Immature natural killer cell (primary cell): ENCODE measurements at regions not wholly inside any gene's neighbourhood (a gene's known extent, or its start where the extent isn't known, plus 50 kb on each side); places are given as distances from the start of the nearest gene placed in this dataset.
"Not testable (repeated sequence)": the region's sequence is repeated elsewhere in the genome, so short reads cannot be mapped to it uniquely, and the experiment has no call there.

Experiments used
- DNase-seq, 3 donors: peaks; one replicate each; pipeline ENCODE4 v3.0.0; 2022; ENCODE audit warnings: mixed read lengths in 1 of 3
- H3K27ac Mint-ChIP-seq, 6 donors: one replicate each; pipeline ENCODE4 v1.8.0; 2020; ENCODE audit warnings: mixed read lengths in 6 of 6, mild to moderate bottlenecking in 5 of 6, inconsistent platforms in 4 of 6, moderate library complexity in 3 of 6
- H3K27me3 Mint-ChIP-seq, 3 donors: one replicate each; pipeline ENCODE4 v1.8.0; 2020 to 2021; ENCODE audit warnings: low read depth in 3 of 3, mild to moderate bottlenecking in 3 of 3, mixed read lengths in 3 of 3, moderate library complexity in 3 of 3, inconsistent platforms in 1 of 3
- H3K36me3 Mint-ChIP-seq, 3 donors: one replicate each; pipeline ENCODE4 v1.8.0; 2020; ENCODE audit warnings: mixed read lengths in 3 of 3, inconsistent platforms in 2 of 3, mild to moderate bottlenecking in 2 of 3
- H3K4me1 Mint-ChIP-seq, 2 donors: one replicate each; pipeline ENCODE4 v1.8.0; 2020; ENCODE audit warnings: inconsistent platforms in 2 of 2, mild to moderate bottlenecking in 2 of 2, mixed read lengths in 2 of 2, moderate library complexity in 1 of 2
- H3K4me3 Mint-ChIP-seq, 5 donors: one replicate each; pipeline ENCODE4 v1.8.0; 2020; ENCODE audit warnings: mild to moderate bottlenecking in 5 of 5, mixed read lengths in 5 of 5, inconsistent platforms in 3 of 5, moderate library complexity in 3 of 5
- H3K9me3 Mint-ChIP-seq, 6 donors: one replicate each; pipeline ENCODE4 v1.8.0; 2020; ENCODE audit warnings: mild to moderate bottlenecking in 6 of 6, mixed read lengths in 6 of 6, inconsistent platforms in 4 of 6, moderate library complexity in 3 of 6

DNA sequence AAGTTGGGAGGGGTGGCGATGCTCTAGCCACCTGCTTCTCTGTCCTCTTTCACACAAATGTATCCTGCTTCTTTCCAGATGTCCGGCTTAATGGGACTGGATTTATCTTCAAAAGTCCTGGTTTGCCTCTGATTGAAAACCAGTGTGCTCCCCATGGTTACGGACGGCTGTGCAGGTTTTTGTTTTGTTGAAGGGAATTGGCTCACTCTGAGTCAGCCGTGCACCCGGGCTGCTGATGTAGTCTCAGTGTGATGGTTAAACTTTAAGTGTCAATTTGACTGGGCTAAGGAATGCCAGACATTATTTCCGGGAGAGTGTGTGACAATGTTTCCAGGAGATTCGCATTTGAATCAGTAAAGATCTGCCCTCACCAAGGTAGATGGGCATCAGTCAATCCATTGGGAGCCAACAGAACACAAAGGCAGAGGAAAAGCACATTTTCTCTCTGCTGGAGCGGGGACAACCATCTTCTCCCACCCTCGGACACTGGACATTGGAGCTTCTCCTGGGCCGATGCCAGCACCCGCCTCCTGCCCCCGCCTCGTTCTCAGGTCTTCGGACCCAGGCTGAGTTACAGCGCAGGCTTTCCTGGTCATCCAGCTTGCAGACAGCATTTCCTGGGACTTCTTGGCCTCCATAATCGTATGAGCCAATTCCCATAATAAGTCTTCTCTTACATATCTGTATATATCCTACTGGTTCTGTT is 126.9 kb upstream of the TNRC6C start:
- Mint-ChIP-seq H3K27ac (no peak overlapping the region), H3K4me1 (peaks cover 25 to 41% of the 10 kb centered on the region in 2 donors), H3K36me3 (peaks cover 0 to 3% (median 2%) of the 10 kb centered on the region in 3 donors), H3K27me3 (peaks cover 3 to 15% (median 8%) of the 10 kb centered on the region in 3 donors), H3K4me3 (no peak overlapping the region), H3K9me3 (peaks cover 0 to 3% (median 0%) of the 10 kb centered on the region in 6 donors)
- DNase-seq = no peak

DNA sequence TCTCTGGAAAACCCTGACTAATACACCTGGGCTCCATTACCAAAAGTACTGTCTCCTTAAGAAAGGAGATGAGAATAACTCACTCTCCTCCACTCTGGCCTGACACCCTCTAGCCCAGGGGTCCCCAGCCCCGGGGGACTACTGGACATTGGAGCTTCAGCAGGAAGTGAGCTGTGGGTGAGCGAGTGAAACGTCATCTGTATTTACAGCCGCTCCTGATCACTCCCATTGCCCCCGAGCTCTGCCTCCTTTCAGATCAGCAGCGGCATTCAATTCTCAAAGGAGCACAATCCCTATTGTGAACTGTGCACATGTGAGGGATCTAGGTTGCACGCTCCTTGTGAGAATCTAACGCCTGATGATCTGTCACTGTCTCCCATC is 126.3 kb upstream of the TNRC6C start:
- no peak overlapping the region for H3K4me3 Mint-ChIP-seq
- peaks cover 0 to 8% (median 4%) of the 10 kb centered on the region in 6 donors for H3K9me3 Mint-ChIP-seq
- no peak overlapping the region for H3K27ac Mint-ChIP-seq
- no peak for DNase-seq
- peaks cover 29 to 46% of the 10 kb centered on the region in 2 donors for H3K4me1 Mint-ChIP-seq
- H3K36me3 Mint-ChIP-seq = peaks cover 0 to 3% (median 3%) of the 10 kb centered on the region in 3 donors
- peaks cover 7 to 18% (median 11%) of the 10 kb centered on the region in 3 donors for H3K27me3 Mint-ChIP-seq

DNA sequence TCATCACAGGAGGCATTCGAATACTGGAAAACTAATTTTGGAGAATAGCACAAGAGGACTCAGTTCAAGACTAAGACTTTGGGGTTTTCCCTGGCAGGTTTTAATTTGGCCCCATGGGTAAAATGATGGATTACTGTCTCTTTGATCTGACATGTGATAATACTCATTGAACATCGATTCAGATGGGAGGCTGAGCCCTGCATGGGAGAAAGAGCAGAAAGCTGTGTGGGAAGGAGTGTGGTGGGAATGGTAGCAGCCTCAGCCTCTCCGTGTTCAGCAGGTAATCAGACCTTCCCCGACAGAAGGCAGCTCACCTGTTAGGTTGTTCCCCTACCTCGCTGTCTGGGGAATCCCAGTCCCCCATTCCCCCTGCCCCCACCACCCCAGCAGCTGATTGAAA is 124.7 kb upstream of the TNRC6C start:
- no peak overlapping the region for H3K4me3 Mint-ChIP-seq

GRCh38 chr17:77834170-77835115 is 124.1 kb upstream of the TNRC6C start:
- Mint-ChIP-seq H3K27me3 (peaks cover 7 to 20% (median 17%) of the 10 kb centered on the region in 3 donors), H3K4me3 (peak overlapping the region; percentile 24 to 77 (median 54)), H3K36me3 (peaks cover 0 to 3% (median 3%) of the 10 kb centered on the region in 3 donors), H3K27ac (peak overlapping the region; percentile 12 to 90 (median 82)), H3K4me1 (peaks cover 45 to 65% of the 10 kb centered on the region in 2 donors), H3K9me3 (peaks cover 0 to 12% (median 6%) of the 10 kb centered on the region in 6 donors)
- DNase-seq = peak; percentile 66 to 72 (median 68)

More for the DNA sequence above, 124.7 kb upstream of the TNRC6C start:
- Mint-ChIP-seq H3K9me3 (peaks cover 0 to 12% (median 6%) of the 10 kb centered on the region in 6 donors), H3K27me3 (peaks cover 7 to 16% (median 13%) of the 10 kb centered on the region in 3 donors), H3K36me3 (peaks cover 0 to 3% (median 3%) of the 10 kb centered on the region in 3 donors), H3K27ac (peak overlapping the region in 1 of 6 donors; percentile 31), H3K4me1 (peaks cover 39 to 59% of the 10 kb centered on the region in 2 donors)
- DNase-seq = no peak

DNA sequence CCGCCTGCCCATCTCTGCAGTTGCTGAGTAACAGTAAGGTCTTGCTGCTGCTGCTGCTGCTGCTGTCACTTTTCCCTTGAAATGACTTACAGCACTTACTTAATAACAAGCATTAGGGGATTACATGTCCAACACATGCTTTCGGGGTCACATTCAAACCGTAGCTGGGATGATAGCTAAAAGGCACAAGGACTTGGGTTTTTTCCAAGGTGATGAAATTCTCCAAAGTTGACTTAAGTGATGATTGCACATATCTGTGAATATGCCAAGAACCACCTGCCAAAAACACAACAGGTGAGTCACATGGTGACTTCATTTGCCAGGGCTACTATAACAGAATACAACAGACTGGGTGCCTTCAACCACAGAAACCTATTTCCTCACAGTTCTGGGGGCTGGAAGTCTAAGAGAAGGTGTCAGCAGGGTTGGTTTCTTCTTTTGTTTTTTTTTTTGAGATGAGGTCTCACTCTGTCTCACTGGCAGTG is 121.9 kb upstream of the TNRC6C start:
- peak overlapping the region; percentile 46 to 83 (median 63) for H3K4me3 Mint-ChIP-seq
- peaks cover 7 to 19% (median 15%) of the 10 kb centered on the region in 3 donors for H3K27me3 Mint-ChIP-seq
- peak; percentile 82 to 85 (median 84) for DNase-seq

GRCh38 chr17:77837072-77837471 is 121.4 kb upstream of the TNRC6C start:
- Mint-ChIP-seq H3K4me1 (peaks cover 57 to 82% of the 10 kb centered on the region in 2 donors), H3K4me3 (peak overlapping the region in 4 of 5 donors; percentile 46 to 83 (median 64)), H3K27ac (peak overlapping the region; percentile 86 to 98 (median 92)), H3K9me3 (peaks cover 0 to 12% (median 6%) of the 10 kb centered on the region in 6 donors), H3K27me3 (peaks cover 7 to 19% (median 13%) of the 10 kb centered on the region in 3 donors)
- DNase-seq, H3K36me3 Mint-ChIP-seq: not testable (repeated sequence)

More for the DNA sequence above, 121.9 kb upstream of the TNRC6C start:
- peaks cover 53 to 82% of the 10 kb centered on the region in 2 donors for H3K4me1 Mint-ChIP-seq
- H3K9me3 Mint-ChIP-seq = peaks cover 0 to 12% (median 6%) of the 10 kb centered on the region in 6 donors
- peaks cover 0 to 3% (median 3%) of the 10 kb centered on the region in 3 donors for H3K36me3 Mint-ChIP-seq
- peak overlapping the region; percentile 86 to 98 (median 92) for H3K27ac Mint-ChIP-seq

- H3K9me3 Mint-ChIP-seq = peaks cover 0 to 12% (median 6%) of the 10 kb centered on the region in 6 donors
- no peak overlapping the region for H3K4me3 Mint-ChIP-seq
- peaks cover 3% of the 10 kb centered on the region in 3 donors for H3K36me3 Mint-ChIP-seq
- H3K4me1 Mint-ChIP-seq = peaks cover 65 to 87% of the 10 kb centered on the region in 2 donors
- H3K27me3 Mint-ChIP-seq = peaks cover 7 to 21% (median 11%) of the 10 kb centered on the region in 3 donors
- DNase-seq = no peak
- H3K27ac Mint-ChIP-seq = peak overlapping the region in 3 of 6 donors; percentile 24 to 86 (median 34)
Measured at GRCh38 chr17:77837917-77838316, 120.6 kb upstream of the TNRC6C start.

DNA sequence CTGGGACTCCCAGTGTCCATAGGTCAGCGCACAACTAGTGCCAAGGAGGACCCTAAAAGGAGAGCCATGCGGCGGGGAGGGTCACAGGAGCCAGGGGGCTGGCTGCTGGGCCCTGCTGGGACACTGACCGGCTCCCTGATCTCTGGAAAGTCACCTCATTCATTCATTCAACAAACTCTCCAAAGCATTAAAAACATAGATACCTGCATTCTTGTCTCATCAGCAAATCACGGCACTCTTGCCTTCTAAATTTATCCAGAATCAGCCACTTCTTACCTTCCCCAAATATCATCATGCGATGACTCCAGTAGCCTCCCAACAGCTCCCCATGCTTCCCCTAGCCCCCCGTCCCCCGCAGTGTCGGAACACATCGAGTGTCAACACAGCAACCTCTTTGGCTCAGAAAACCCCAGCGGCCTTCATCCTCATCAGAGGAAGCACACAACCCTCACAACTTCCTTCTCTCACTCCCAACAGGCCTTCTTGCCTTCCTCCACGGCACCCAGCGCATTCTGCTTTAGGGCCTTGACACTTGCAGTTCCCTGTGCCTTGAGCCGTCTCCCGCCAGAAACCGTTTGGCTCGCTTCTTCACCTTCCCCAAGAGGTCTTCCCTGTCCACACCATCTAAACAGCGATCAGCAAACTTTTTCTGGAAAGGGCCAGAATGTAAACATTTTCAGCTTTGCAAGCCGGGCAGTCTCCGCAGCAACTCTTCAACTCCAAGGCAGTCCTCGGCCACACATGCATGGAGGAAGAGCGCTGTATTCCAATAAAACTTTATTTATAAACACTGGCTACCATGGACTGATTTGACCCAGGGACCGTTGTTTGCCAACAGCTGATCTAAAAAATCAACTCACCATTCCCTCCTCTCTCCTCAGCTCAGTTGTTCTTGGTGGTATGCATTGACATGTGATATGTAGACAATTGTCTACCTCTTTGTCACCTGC is 119.5 kb upstream of the TNRC6C start:
- DNase-seq = no peak
- Mint-ChIP-seq H3K4me3 (peak overlapping the region in 1 of 5 donors; percentile 44), H3K27me3 (peaks cover 14 to 25% (median 17%) of the 10 kb centered on the region in 3 donors), H3K27ac (peak overlapping the region in 5 of 6 donors; percentile 46 to 78 (median 61)), H3K4me1 (peaks cover 70 to 89% of the 10 kb centered on the region in 2 donors), H3K36me3 (peaks cover 3% of the 10 kb centered on the region in 3 donors), H3K9me3 (peaks cover 0 to 12% (median 6%) of the 10 kb centered on the region in 6 donors)

- peak overlapping the region in 2 of 6 donors; percentile 24 to 95 for H3K27ac Mint-ChIP-seq
- peaks cover 3% of the 10 kb centered on the region in 3 donors for H3K36me3 Mint-ChIP-seq
- H3K27me3 Mint-ChIP-seq = peaks cover 14 to 24% (median 22%) of the 10 kb centered on the region in 3 donors
- H3K9me3 Mint-ChIP-seq = peaks cover 0 to 12% (median 6%) of the 10 kb centered on the region in 6 donors
- peaks cover 70 to 89% of the 10 kb centered on the region in 2 donors for H3K4me1 Mint-ChIP-seq
- DNase-seq = no peak
- H3K4me3 Mint-ChIP-seq = no peak overlapping the region
Measured at GRCh38 chr17:77839698-77840512, 118.6 kb upstream of the TNRC6C start.

DNA sequence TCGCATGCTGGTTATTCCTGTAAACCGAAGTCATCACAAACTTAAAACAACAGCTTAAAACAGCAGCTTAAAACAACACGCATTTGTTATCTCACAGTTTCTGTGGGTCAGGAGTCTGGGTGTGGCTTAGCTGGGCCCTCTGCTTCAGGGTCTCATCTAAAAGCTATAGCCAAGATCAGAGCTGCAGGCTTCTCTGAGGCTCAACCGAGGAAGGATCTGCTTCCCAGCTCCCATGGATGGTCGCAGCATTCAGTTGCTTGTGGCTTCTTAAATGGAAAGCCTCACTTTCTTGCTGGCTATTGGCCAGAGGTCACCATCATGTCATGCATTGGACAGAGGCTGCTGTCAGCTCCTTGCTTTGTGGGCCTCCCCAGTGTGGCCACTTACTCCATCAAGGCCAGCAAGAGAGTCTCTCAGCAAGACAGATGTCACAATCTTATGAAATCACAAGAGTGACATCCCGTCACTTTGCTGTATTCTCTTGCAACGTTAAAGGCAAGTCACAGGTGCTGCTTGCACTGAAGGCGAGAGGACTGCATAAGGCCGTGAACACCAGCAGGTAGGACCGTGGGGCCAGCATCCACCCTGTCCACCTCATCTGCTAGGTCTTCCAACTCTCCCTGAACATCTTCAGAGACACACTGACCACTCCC is 117.9 kb upstream of the TNRC6C start:
- Mint-ChIP-seq H3K4me1 (peaks cover 68 to 86% of the 10 kb centered on the region in 2 donors), H3K27me3 (peaks cover 14 to 24% (median 22%) of the 10 kb centered on the region in 3 donors), H3K36me3 (peaks cover 3% of the 10 kb centered on the region in 3 donors), H3K4me3 (peak overlapping the region in 1 of 5 donors; percentile 13), H3K27ac (peak overlapping the region in 2 of 6 donors; percentile 16 to 95), H3K9me3 (peaks cover 0 to 12% (median 6%) of the 10 kb centered on the region in 6 donors)
- no peak for DNase-seq
